Stimulated activated CD4-positive, alpha-beta T cell treated with anti-CD3 and anti-CD28 coated beads, Interleukin-1b, Interleukin-23, amount 100 ng/mL, for 24 hours (primary cell): ENCODE measurements at regions not wholly inside any gene's neighbourhood (a gene's known extent, or its start where the extent isn't known, plus 50 kb on each side); places are given as distances from the start of the nearest gene placed in this dataset.

Source experiments
- DNase-seq, 4 experiments: peaks; one replicate each; pipeline ENCODE4 v3.0.0-alpha.2; 2020; ENCODE audit warnings: low read depth in 4 of 4, low spot score in 1 of 4

DNA sequence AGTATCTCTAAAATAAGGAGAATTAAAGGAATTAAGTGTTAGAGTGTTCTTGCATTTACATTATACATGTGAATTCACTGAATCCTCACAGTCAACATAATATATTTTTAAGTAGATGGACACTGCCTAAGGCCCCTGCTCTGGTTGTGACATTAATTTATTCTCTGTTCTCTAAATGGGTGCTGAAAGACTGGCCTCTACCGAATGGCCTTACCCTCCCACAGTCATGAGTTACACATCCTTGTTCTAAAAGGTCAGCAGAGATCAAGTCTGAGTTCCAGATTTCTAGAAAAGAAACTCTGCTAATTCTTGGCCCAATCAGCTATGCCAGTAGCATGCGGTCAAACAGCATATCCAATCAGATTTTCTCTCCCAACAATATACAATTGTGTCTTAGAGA lies 193.2 kb downstream of the TM2D1 start:
- DNase-seq: no peak

DNA sequence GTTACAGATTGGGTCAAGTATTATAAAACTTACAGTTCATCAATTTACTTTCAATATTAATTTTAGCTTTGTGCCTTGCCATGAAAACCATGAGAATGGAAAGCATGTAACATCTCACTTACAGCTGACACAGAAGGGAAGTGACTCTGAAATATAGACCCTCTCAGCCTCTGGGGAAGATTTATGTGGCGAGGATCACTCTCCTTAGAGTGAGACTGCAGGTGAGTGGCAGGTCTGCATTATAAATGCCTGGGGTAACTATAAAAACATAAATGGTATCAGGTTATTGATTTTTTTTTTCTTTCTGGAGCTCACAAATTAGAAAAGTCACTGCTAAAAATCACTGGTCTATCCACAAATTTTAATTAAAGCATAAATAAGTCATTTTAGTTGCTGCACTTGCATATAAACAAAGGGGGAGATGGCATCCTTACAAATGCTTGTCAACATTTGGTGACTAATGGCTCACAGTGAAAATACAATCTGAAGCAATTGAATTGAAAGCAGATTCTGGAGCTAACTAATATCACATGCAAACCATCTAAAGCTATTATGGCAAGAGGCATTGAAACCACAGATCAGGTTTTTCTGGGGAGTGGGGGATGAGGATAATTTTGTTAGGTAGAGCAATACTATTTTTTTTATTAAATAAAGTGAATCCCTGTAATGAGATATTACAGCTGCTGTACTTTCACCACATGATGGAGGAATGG lies 200.9 kb downstream of the TM2D1 start:
- no peak for DNase-seq

DNA sequence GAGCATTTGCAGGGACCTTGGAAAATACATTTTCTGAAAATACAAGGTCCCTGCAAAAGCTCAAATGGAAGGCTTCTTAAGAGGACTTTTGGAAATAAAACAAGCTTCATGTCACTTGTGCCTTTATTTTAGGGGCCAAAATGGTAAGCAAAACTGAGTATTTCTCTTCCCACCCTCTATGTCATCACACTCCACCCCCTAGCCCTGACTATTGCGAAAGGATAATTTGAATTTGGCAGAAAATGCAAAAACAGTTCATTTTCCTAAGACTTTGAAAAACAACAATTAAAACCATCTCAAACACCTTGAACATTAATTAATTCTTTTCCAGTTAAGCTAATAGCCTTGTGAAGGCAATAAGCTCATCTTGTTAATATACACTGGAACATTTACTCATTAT lies 201.7 kb downstream of the TM2D1 start:
- DNase-seq: no peak

DNA sequence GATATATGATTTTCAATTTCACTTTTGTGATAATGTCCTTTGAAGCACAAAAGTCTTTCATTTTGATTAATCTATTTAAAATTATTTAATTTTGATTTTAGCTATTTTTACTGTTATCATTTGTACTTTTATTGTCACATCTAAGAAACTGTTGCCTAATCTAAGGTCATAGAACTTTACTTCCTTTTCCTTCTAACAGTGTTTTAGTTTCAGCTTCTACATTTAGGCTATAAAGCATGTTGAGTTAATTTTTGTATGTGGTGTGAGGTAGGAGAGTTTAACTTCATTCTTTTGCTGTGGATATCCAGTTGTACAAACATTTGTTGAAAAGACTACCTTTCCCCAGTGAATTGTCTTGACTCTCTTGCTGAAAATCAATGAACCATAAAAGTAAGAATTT lies 204.5 kb downstream of the TM2D1 start:
- no peak for DNase-seq

DNA sequence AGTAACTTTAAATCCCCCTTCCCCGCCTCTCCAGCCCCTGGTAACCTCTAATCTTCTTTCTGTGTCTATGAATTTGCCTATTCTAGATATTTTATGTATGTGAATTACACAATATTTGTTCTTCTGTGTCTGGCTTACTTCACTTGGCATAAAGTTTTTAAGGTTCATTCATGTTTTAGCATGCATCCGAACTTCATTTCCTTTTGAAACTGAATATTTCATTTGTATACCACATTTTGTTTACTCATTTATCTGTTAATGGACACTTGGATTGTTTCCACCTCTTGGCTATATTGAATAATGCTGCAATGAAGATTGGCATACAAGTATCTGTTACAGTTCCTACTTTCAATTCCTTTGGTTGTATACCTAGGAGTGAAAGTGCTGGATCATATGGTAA lies 205.3 kb downstream of the TM2D1 start:
- DNase-seq: no peak

DNA sequence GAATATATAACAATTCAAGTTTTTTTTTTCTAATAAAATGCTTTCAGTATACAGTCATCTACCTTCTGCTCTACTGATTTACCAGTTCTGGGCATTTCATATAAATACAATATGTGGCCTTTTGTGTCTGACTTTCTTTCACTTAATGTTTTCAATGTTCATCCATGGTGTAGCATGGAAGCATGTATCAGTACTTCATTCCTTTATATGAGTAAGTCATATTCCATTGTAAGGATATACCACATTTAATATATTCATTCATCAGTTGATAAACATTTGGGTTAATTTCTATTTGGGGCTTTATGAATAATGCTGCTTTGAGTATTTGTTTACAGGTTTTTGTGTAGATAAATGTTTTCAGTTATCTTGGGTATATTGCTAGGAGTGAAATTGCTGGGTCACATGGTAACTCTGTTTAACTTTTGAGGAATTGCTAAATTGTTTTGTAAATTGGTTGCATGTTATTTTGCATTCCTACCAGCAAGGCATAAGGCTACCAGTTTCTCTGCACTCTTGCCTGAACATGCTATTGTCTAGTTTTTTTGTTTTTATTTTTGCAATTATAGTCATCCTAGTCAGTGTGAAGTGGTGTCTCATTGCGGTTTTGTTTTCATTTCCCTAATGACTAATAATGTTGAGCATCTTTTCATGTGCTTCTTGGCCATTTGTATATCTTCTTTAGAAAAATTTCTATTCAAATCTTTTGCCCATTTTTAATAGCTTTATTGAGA lies 206.1 kb downstream of the TM2D1 start:
- no peak for DNase-seq

DNA sequence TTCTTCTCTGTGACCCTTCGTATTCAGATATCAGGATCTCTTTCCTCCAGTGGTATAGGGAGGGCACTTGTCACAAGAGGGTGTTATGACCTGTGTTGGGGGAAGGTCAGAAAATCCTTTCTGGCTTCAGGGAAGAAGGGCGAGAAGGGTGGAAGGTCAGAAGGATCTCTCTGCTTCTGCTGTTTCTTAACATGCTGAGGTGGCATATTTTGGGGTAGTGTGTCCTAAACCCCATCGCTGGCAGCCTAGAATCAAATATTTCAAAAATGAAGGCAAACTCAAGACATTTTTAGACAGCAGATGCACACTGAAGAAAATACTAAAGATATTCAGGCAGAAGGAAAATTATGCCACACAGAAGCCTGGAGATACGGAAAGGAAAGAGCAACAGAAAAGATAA lies 207.6 kb downstream of the TM2D1 start:
- no peak for DNase-seq

DNA sequence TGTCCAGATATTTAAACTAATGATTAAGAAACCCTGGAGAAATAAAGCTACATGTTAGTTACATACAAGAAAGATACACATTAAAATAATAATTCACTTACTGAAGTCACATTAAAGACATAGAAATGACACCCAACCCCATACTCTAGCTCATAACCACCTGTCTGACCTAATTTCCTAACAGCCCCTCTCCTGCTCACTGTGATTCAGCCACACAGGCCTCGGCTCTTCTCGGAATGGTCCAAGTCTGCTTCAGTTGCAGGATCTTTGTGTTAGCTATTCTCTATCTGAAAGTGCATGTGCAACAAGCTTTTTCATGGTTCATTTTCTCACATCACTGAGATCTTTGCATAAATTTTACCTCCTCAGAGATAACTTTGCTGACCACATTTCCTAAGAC lies 209.8 kb downstream of the TM2D1 start:
- DNase-seq: no peak
